Neural progenitor cell (in vitro differentiated cells): ENCODE measurements at regions not wholly inside any gene's neighbourhood (a gene's known extent, or its start where the extent isn't known, plus 50 kb on each side); places are given as distances from the start of the nearest gene placed in this dataset.
A peak's percentile ranks its signal among the peaks of the same experiment; 100 is the strongest.

Source experiments
- DNase-seq: peaks from one replicate; pipeline ENCODE4 v3.0.0-alpha.2; 2016; ENCODE audit warnings: low spot score
- H2AFZ ChIP-seq: fragments of 200-600 bp; sonication (generic); replicated peaks from 2 replicates; pipeline ENCODE4 v1.6.1; 2016; ENCODE audit warnings: antibody characterized with exemption
- H3F3A ChIP-seq: fragments of 200-600 bp; sonication (generic); 2 replicates; pipeline ENCODE4 v1.6.1; 2016; ENCODE audit warnings: antibody characterized with exemption, low read depth
- H3K27ac ChIP-seq: fragments of 200-600 bp; sonication (generic); 2 replicates; pipeline ENCODE4 v1.5.1; 2016; ENCODE audit warnings: mild to moderate bottlenecking
- H3K27me3 ChIP-seq: fragments of 200-600 bp; sonication (generic); 2 replicates; pipeline ENCODE4 v1.6.1; 2016; ENCODE audit warnings: mild to moderate bottlenecking, moderate library complexity
- H3K36me3 ChIP-seq: fragments of 200-600 bp; sonication (generic); 2 replicates; pipeline ENCODE4 v1.5.1; 2016
- H3K4me1 ChIP-seq: fragments of 200-600 bp; sonication (generic); 2 replicates; pipeline ENCODE4 v1.6.1; 2016; ENCODE audit warnings: mixed run types
- H3K4me2 ChIP-seq: fragments of 200-600 bp; sonication (generic); 2 replicates; pipeline ENCODE4 v1.6.1; 2016
- H3K4me3 ChIP-seq: fragments of 200-600 bp; sonication (generic); 2 replicates; pipeline ENCODE4 v1.5.1; 2016
- H3K79me2 ChIP-seq: fragments of 200-600 bp; sonication (generic); 2 replicates; pipeline ENCODE4 v1.6.1; 2016; ENCODE audit warnings: low read depth
- H3K9ac ChIP-seq: fragments of 200-600 bp; sonication (generic); 2 replicates; pipeline ENCODE4 v1.6.1; 2016
- H3K9me3 ChIP-seq: fragments of 200-600 bp; sonication (generic); 2 replicates; pipeline ENCODE4 v1.5.1; 2016; ENCODE audit warnings: low read depth
- H4K20me1 ChIP-seq: fragments of 200-600 bp; sonication (generic); 2 replicates; pipeline ENCODE4 v1.6.1; 2016; ENCODE audit warnings: low read depth
- H3K27ac Mint-ChIP-seq: 3 replicates; pipeline ENCODE4 v1.8.0; 2021; ENCODE audit warnings: mixed read lengths
- H3K27me3 Mint-ChIP-seq: 2 replicates; pipeline ENCODE4 v1.8.0; 2022; ENCODE audit warnings: low read depth, mild to moderate bottlenecking, inconsistent platforms, moderate library complexity, mixed read lengths; ENCODE audit not compliant: insufficient read depth
- H3K36me3 Mint-ChIP-seq: 3 replicates; pipeline ENCODE4 v1.8.0; 2021; ENCODE audit warnings: mixed read lengths
- H3K4me1 Mint-ChIP-seq: 3 replicates; pipeline ENCODE4 v1.8.0; 2021; ENCODE audit warnings: mixed read lengths
- H3K4me3 Mint-ChIP-seq: 3 replicates; pipeline ENCODE4 v1.8.0; 2021; ENCODE audit warnings: mild to moderate bottlenecking, moderate library complexity, mixed read lengths
- H3K9me3 Mint-ChIP-seq: 3 replicates; pipeline ENCODE4 v1.8.0; 2020; ENCODE audit warnings: mixed read lengths
- CTCF ChIP-seq: fragments of 200-600 bp; sonication (generic); IDR thresholded peaks from 2 replicates; pipeline ENCODE4 v1.5.1; 2017; ENCODE audit warnings: antibody characterized with exemption, mild to moderate bottlenecking
- EZH2 ChIP-seq: fragments of 200-600 bp; sonication (generic); IDR thresholded peaks from 2 replicates; pipeline ENCODE4 v1.6.1; 2017; ENCODE audit warnings: antibody characterized with exemption, mild to moderate bottlenecking, moderate library complexity
- EZH2phosphoT487 ChIP-seq: fragments of 200-600 bp; sonication (generic); IDR thresholded peaks from 2 replicates; pipeline ENCODE4 v1.6.1; 2017; ENCODE audit warnings: antibody characterized with exemption

- TF ChIP-seq EZH2 (no peak), CTCF (no peak), EZH2phosphoT487 (no peak)
- Histone ChIP-seq H2AFZ (no peak overlapping the region), H3K36me3 (no peaks in the 10 kb centered on the region), H3K4me1 (peaks cover 7% of the 10 kb centered on the region), H4K20me1 (no peaks in the 10 kb centered on the region), H3K4me2 (no peak overlapping the region), H3K27ac (no peak overlapping the region), H3F3A (no peaks in the 10 kb centered on the region), H3K79me2 (no peaks in the 10 kb centered on the region), H3K9me3 (no peaks in the 10 kb centered on the region), H3K9ac (no peak overlapping the region), H3K4me3 (no peak overlapping the region), H3K27me3 (peaks cover 4% of the 10 kb centered on the region)
- Mint-ChIP-seq H3K36me3 (no peaks in the 10 kb centered on the region), H3K4me1 (peaks cover 10% of the 10 kb centered on the region), H3K9me3 (no peaks in the 10 kb centered on the region), H3K27ac (no peak overlapping the region), H3K4me3 (no peak overlapping the region), H3K27me3 (peaks cover 13% of the 10 kb centered on the region)
- DNase-seq, result no peak
Measured at GRCh38 chr13:22212576-22212975, 541.7 kb downstream of the FGF9 start.

DNA sequence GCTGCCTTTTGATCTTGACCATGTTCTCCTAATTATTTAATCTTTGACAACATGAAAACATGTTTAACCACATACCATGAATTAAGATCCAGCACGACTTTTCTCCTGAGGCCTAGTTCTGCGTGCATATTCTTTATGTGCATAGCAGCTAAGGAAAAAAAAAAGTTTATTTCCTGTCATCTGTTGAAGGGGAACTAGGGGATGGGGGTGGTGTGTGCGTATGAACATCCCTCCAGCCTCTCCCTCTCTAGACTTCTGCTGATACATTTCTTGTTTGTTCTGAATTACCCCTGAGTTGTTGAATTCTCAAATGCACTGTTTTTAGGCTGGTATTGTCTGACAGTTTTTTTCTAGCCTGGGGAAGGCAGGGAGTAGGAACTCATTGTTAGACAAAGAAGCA, 543.3 kb downstream of the FGF9 start:
- no peak overlapping the region for H3K4me3 Mint-ChIP-seq
- no peaks in the 10 kb centered on the region for H3K79me2 ChIP-seq
- H3K27ac Mint-ChIP-seq, result no peak overlapping the region
- no peaks in the 10 kb centered on the region for H3K9me3 Mint-ChIP-seq
- H2AFZ ChIP-seq, result no peak overlapping the region
- H3K36me3 ChIP-seq, result no peaks in the 10 kb centered on the region
- no peaks in the 10 kb centered on the region for H3K9me3 ChIP-seq
- peaks cover 7% of the 10 kb centered on the region for H3K4me1 ChIP-seq
- H3K27me3 ChIP-seq, result peaks cover 20% of the 10 kb centered on the region
- DNase-seq, result no peak
- H4K20me1 ChIP-seq, result peaks cover 4% of the 10 kb centered on the region
- no peak overlapping the region for H3K9ac ChIP-seq
- TF ChIP-seq EZH2phosphoT487 (no peak), EZH2 (no peak), CTCF (no peak)
- no peaks in the 10 kb centered on the region for H3F3A ChIP-seq
- H3K4me2 ChIP-seq, result no peak overlapping the region
- peaks cover 18% of the 10 kb centered on the region for H3K4me1 Mint-ChIP-seq
- no peak overlapping the region for H3K27ac ChIP-seq
- peaks cover 11% of the 10 kb centered on the region for H3K27me3 Mint-ChIP-seq
- H3K36me3 Mint-ChIP-seq, result no peaks in the 10 kb centered on the region
- H3K4me3 ChIP-seq, result no peak overlapping the region

GRCh38 chr13:22218797-22219196, 547.9 kb downstream of the FGF9 start:
- H3K27ac Mint-ChIP-seq, result no peak overlapping the region
- Histone ChIP-seq H3K79me2 (no peaks in the 10 kb centered on the region), H3F3A (peaks cover 15% of the 10 kb centered on the region), H3K4me3 (no peak overlapping the region), H3K9me3 (no peaks in the 10 kb centered on the region), H3K4me2 (no peak overlapping the region), H3K27ac (no peak overlapping the region), H3K9ac (no peak overlapping the region), H3K4me1 (peaks cover 29% of the 10 kb centered on the region), H3K27me3 (peaks cover 51% of the 10 kb centered on the region), H3K36me3 (no peaks in the 10 kb centered on the region), H4K20me1 (peaks cover 17% of the 10 kb centered on the region), H2AFZ (no peak overlapping the region)
- H3K9me3 Mint-ChIP-seq, result no peaks in the 10 kb centered on the region
- no peak for DNase-seq
- TF ChIP-seq CTCF (no peak), EZH2phosphoT487 (no peak), EZH2 (no peak)
- peaks cover 13% of the 10 kb centered on the region for H3K27me3 Mint-ChIP-seq
- H3K36me3 Mint-ChIP-seq, result no peaks in the 10 kb centered on the region
- H3K4me1 Mint-ChIP-seq, result peaks cover 34% of the 10 kb centered on the region
- no peak overlapping the region for H3K4me3 Mint-ChIP-seq

GRCh38 chr13:22219709-22220108, 548.8 kb downstream of the FGF9 start:
- H3K27me3 ChIP-seq, result peaks cover 51% of the 10 kb centered on the region
- Mint-ChIP-seq H3K36me3 (no peaks in the 10 kb centered on the region), H3K27me3 (peaks cover 10% of the 10 kb centered on the region)

More at GRCh38 chr13:22219709-22220108, 548.8 kb downstream of the FGF9 start:
- Histone ChIP-seq H3K9me3 (no peaks in the 10 kb centered on the region), H4K20me1 (peaks cover 17% of the 10 kb centered on the region), H3K4me1 (peaks cover 31% of the 10 kb centered on the region), H3K4me2 (peak overlapping the region; percentile 39), H3K4me3 (no peak overlapping the region), H3K27ac (no peak overlapping the region), H2AFZ (no peak overlapping the region), H3F3A (peaks cover 15% of the 10 kb centered on the region), H3K9ac (no peak overlapping the region), H3K36me3 (no peaks in the 10 kb centered on the region), H3K79me2 (no peaks in the 10 kb centered on the region)
- H3K9me3 Mint-ChIP-seq, result no peaks in the 10 kb centered on the region
- H3K27ac Mint-ChIP-seq, result peak overlapping the region; percentile 57
- H3K4me3 Mint-ChIP-seq, result no peak overlapping the region
- H3K4me1 Mint-ChIP-seq, result peaks cover 28% of the 10 kb centered on the region
- no peak for DNase-seq
- no peak for TF ChIP-seq CTCF
